H1 (cell line): ENCODE measurements at regions not wholly inside any gene's neighbourhood (a gene's known extent, or its start where the extent isn't known, plus 50 kb on each side); places are given as distances from the start of the nearest gene placed in this dataset.

Experiments used
- CTCF ChIA-PET: fragments of 300-600 bp; sonication (Branson Sonifier 250); formaldehyde crosslinking; loops from one replicate; lab custom pipeline; 2021; ENCODE audit not compliant: partially characterized antibody; lab: Charles Lee
- POLR2A ChIA-PET: fragments of 300-600 bp; sonication (Branson Sonifier 250); formaldehyde crosslinking; loops from one replicate; lab custom pipeline; 2021; ENCODE audit warnings: inconsistent platforms; ENCODE audit not compliant: partially characterized antibody; lab: Charles Lee
- DNase-seq, 2 experiments: peaks; one replicate each; pipeline versions ENCODE4 v3.0.0 to v3.0.0-alpha.2; 2010 to 2022; ENCODE audit warnings: low spot score in 2 of 2, low read depth in 1 of 2, mixed read lengths in 1 of 2
- FAIRE-seq: peaks from 2 replicates; lab custom pipeline; 2011; peaks lifted over from hg19 to GRCh38; lab: Jason Lieb, UNC
- H2AFZ ChIP-seq: 2 replicates; pipeline ENCODE4 v1.8.1; 2012; ENCODE audit warnings: low read length, inconsistent platforms
- H2AK5ac ChIP-seq: 2 replicates; pipeline ENCODE4 v1.6.1; 2013; ENCODE audit warnings: low read depth, low read length
- H2BK120ac ChIP-seq: replicated peaks from 2 replicates; pipeline ENCODE3; 2013; ENCODE audit warnings: low read depth, low read length, inconsistent platforms
- H2BK12ac ChIP-seq: 2 replicates; pipeline ENCODE4 v1.6.1; 2013; ENCODE audit warnings: low read depth, low read length
- H2BK15ac ChIP-seq: 2 replicates; pipeline ENCODE4 v1.6.1; 2013; ENCODE audit warnings: low read length
- H2BK20ac ChIP-seq: 2 replicates; pipeline ENCODE4 v1.6.1; 2013; ENCODE audit warnings: low read length
- H2BK5ac ChIP-seq: 2 replicates; pipeline ENCODE4 v1.6.1; 2013; ENCODE audit warnings: low read depth, low read length
- H3K14ac ChIP-seq: 2 replicates; pipeline ENCODE4 v1.6.1; 2013; ENCODE audit warnings: inconsistent platforms; ENCODE audit not compliant: insufficient read length
- H3K18ac ChIP-seq: 2 replicates; pipeline ENCODE4 v1.6.1; 2013; ENCODE audit warnings: low read length; ENCODE audit errors: extremely low read depth
- H3K23ac ChIP-seq: 2 replicates; pipeline ENCODE4 v1.6.1; 2013; ENCODE audit warnings: inconsistent platforms; ENCODE audit not compliant: insufficient read length
- H3K23me2 ChIP-seq: 2 replicates; pipeline ENCODE4 v1.6.1; 2013; ENCODE audit warnings: low read depth, low read length
- H3K27ac ChIP-seq: 2 replicates; pipeline ENCODE4 v1.6.1; 2011; ENCODE audit warnings: low read depth, low read length, inconsistent platforms
- H3K27me3 ChIP-seq, 4 experiments: replicated peaks in 1 of 4; 1 replicate in 1 of 4; 2 replicates in 3 of 4; pipeline versions ENCODE4 v1.6.1 to v1.8.1; 2011 to 2013; ENCODE audit warnings: low read length in 3 of 4, mild to moderate bottlenecking in 3 of 4, inconsistent platforms in 2 of 4, mixed read lengths in 2 of 4, moderate library complexity in 1 of 4; ENCODE audit not compliant: control insufficient read depth in 3 of 4, insufficient read depth in 3 of 4; ENCODE audit errors: extremely low read depth in 1 of 4
- H3K36me3 ChIP-seq, 4 experiments: 2 replicates each; pipeline versions ENCODE4 v1.6.1 to v1.8.1; 2011 to 2013; ENCODE audit warnings: mild to moderate bottlenecking in 4 of 4, low read length in 3 of 4, moderate library complexity in 2 of 4, control low read depth in 1 of 4, inconsistent platforms in 1 of 4; ENCODE audit not compliant: insufficient read depth in 4 of 4, control insufficient read depth in 2 of 4
- H3K4ac ChIP-seq: replicated peaks from 2 replicates; pipeline ENCODE3; 2013; ENCODE audit warnings: low read length, low read depth, mixed read lengths, inconsistent platforms; ENCODE audit not compliant: insufficient read length
- H3K4me1 ChIP-seq, 4 experiments: replicated peaks in 1 of 4; 1 replicate in 1 of 4; 2 replicates in 3 of 4; pipeline versions ENCODE4 v1.6.1 to v1.8.1; 2011 to 2013; ENCODE audit warnings: low read length in 3 of 4, inconsistent platforms in 2 of 4, mixed read lengths in 1 of 4; ENCODE audit not compliant: insufficient read depth in 4 of 4, control insufficient read depth in 3 of 4
- H3K4me2 ChIP-seq, 2 experiments: 2 replicates each; pipeline versions ENCODE4 v1.6.1 to v1.8.1; 2011 to 2013; ENCODE audit warnings: low read depth in 2 of 2, low read length in 2 of 2, control low read depth in 1 of 2, inconsistent platforms in 1 of 2, mild to moderate bottlenecking in 1 of 2; ENCODE audit not compliant: insufficient read depth in 1 of 2
- H3K4me3 ChIP-seq, 4 experiments: fragments of 200-600, 300-600 bp in 1 of 4; sonication (generic), shearing (Covaris generic), sonication (Bioruptor Twin) in 1 of 4; 2 replicates each; pipeline versions ENCODE4 v1.5.1 to v1.8.1; 2011 to 2016; ENCODE audit warnings: low read length in 4 of 4, low read depth in 3 of 4, control low read depth in 2 of 4, inconsistent platforms in 2 of 4, mild to moderate bottlenecking in 2 of 4, mixed read lengths in 1 of 4, moderate library complexity in 1 of 4; ENCODE audit not compliant: insufficient read depth in 2 of 4; ENCODE audit errors: extremely low read depth in 1 of 4
- H3K56ac ChIP-seq: replicated peaks from 2 replicates; pipeline ENCODE3; 2013; ENCODE audit warnings: low read depth, mild to moderate bottlenecking, mixed read lengths, low read length, inconsistent platforms; ENCODE audit not compliant: insufficient read length
- H3K79me1 ChIP-seq: 2 replicates; pipeline ENCODE4 v1.6.1; 2013; ENCODE audit warnings: low read depth, low read length, control low read depth
- H3K79me2 ChIP-seq, 2 experiments: 2 replicates each; pipeline versions ENCODE4 v1.6.1 to v1.8.1; 2012 to 2013; ENCODE audit warnings: low read length in 2 of 2, mild to moderate bottlenecking in 2 of 2, inconsistent platforms in 1 of 2; ENCODE audit not compliant: insufficient read depth in 2 of 2, control insufficient read depth in 1 of 2
- H3K9ac ChIP-seq, 4 experiments: replicated peaks in 1 of 4; 1 replicate in 1 of 4; 2 replicates in 3 of 4; pipeline versions ENCODE4 v1.6.1 to v1.8.1; 2011 to 2013; ENCODE audit warnings: low read depth in 3 of 4, low read length in 3 of 4, control low read depth in 2 of 4, mild to moderate bottlenecking in 2 of 4, moderate library complexity in 2 of 4, inconsistent platforms in 1 of 4; ENCODE audit errors: extremely low read depth in 1 of 4
- H3K9me3 ChIP-seq, 2 experiments: 2 replicates each; pipeline versions ENCODE4 v1.6.1 to v1.8.1; 2012 to 2013; ENCODE audit warnings: mild to moderate bottlenecking in 2 of 2, moderate library complexity in 2 of 2, control low read depth in 1 of 2, inconsistent platforms in 1 of 2, low read depth in 1 of 2, low read length in 1 of 2, mixed read lengths in 1 of 2; ENCODE audit not compliant: insufficient read depth in 2 of 2
- H4K20me1 ChIP-seq, 2 experiments: replicated peaks in 1 of 2; 2 replicates each; pipeline versions ENCODE3 to v1.8.1; 2011 to 2013; ENCODE audit warnings: inconsistent platforms in 2 of 2, low read length in 2 of 2, mild to moderate bottlenecking in 1 of 2; ENCODE audit not compliant: insufficient read depth in 2 of 2, control insufficient read depth in 1 of 2
- H4K5ac ChIP-seq: 2 replicates; pipeline ENCODE4 v1.6.1; 2013; ENCODE audit warnings: low read length, low read depth, mixed read lengths, inconsistent platforms; ENCODE audit not compliant: insufficient read length
- H4K8ac ChIP-seq: 2 replicates; pipeline ENCODE4 v1.8.0; 2013; ENCODE audit warnings: mild to moderate bottlenecking, moderate library complexity, low read length, inconsistent platforms; ENCODE audit not compliant: insufficient read depth; ENCODE audit errors: extremely low read depth
- H4K91ac ChIP-seq: replicated peaks from 2 replicates; pipeline ENCODE3; 2013; ENCODE audit warnings: low read length, mixed read lengths, inconsistent platforms; ENCODE audit not compliant: insufficient read length
- BACH1 ChIP-seq: IDR thresholded peaks from 2 replicates; pipeline ENCODE4 v1.6.1; 2012; ENCODE audit warnings: low read length, improper control_type of control experiment
- WGBS, 2 experiments: shearing (Covaris generic) in 1 of 2; methylation state at CpG; one replicate each; pipeline versions ENCODE4 v1.1.6 to v1.1.7; 2013 to 2015; ENCODE audit warnings: low lambda C conversion rate in 2 of 2, mixed read lengths in 2 of 2, inconsistent platforms in 1 of 2, low coverage in 1 of 2, missing lambda C conversion rate in 1 of 2; ENCODE audit not compliant: insufficient replicate concordance in 2 of 2, insufficient coverage in 1 of 2, insufficient read length in 1 of 2; ENCODE audit errors: extremely low coverage in 1 of 2, missing lambda C conversion rate in 1 of 2; 5-methylcytosine and 5-hydroxymethylcytosine counted together

GRCh38 chr15:67997996-67998395 is 56.1 kb upstream of the PIAS1 start:
- H3K79me1 ChIP-seq: no peaks in the 10 kb centered on the region
- TF ChIP-seq BACH1: no peak

More at GRCh38 chr15:67997996-67998395, 56.1 kb upstream of the PIAS1 start:
- H3K27ac ChIP-seq: no peak overlapping the region
- WGBS, 2 experiments: 85% methylated on average over 1 of the region's 1 CpG; no CpG with 5 or more reads in 1 of the 2 experiments
- H2AK5ac ChIP-seq: no peak overlapping the region
- no peaks in the 10 kb centered on the region for H4K20me1 ChIP-seq
- no peak overlapping the region for H2BK120ac ChIP-seq
- no peak overlapping the region for H2BK5ac ChIP-seq
- H2BK12ac ChIP-seq: no peak overlapping the region
- no peak overlapping the region for H3K4me2 ChIP-seq
- POLR2A ChIA-PET: no interaction called here
- H3K9ac ChIP-seq: no peak overlapping the region
- no peak for DNase-seq
- no peaks in the 10 kb centered on the region for H3K27me3 ChIP-seq
- no peaks in the 10 kb centered on the region for H3K23me2 ChIP-seq
- FAIRE-seq: no peak
- no peak overlapping the region for H3K23ac ChIP-seq
- H3K4ac ChIP-seq: no peak overlapping the region
- no peak overlapping the region for H2BK20ac ChIP-seq
- no peak overlapping the region for H4K8ac ChIP-seq
- no peaks in the 10 kb centered on the region for H3K9me3 ChIP-seq
- H3K14ac ChIP-seq: no peak overlapping the region
- no peak overlapping the region for H2AFZ ChIP-seq
- no peak overlapping the region for H4K5ac ChIP-seq
- H4K91ac ChIP-seq: no peak overlapping the region
- no peak overlapping the region for H3K56ac ChIP-seq
- no peak overlapping the region for H2BK15ac ChIP-seq
- CTCF ChIA-PET: interaction anchor here (1.1 to 1.4 kb wide), 2 partner anchors 8 to 13 kb away, joined by 3 read pairs; no protein-coding TSS in a partner anchor
- no peak overlapping the region for H3K4me3 ChIP-seq
- no peaks in the 10 kb centered on the region for H3K4me1 ChIP-seq
- no peaks in the 10 kb centered on the region for H3K79me2 ChIP-seq
- no peaks in the 10 kb centered on the region for H3K36me3 ChIP-seq
- H3K18ac ChIP-seq: no peak overlapping the region
